Midbrain (tissue), 1 donor: ENCODE measurements at regions not wholly inside any gene's neighbourhood (a gene's known extent, or its start where the extent isn't known, plus 50 kb on each side); places are given as distances from the start of the nearest gene placed in this dataset.
"Not testable (repeated sequence)": the region's sequence is repeated elsewhere in the genome, so short reads cannot be mapped to it uniquely, and the experiment has no call there.

Source experiments
- DNase-seq: peaks from one replicate; lab custom pipeline; 2025; lab: John Stamatoyannopoulos, UW

GRCh38 chr13:33411312-33411711, 125.8 kb upstream of the STARD13 start:
- DNase-seq, result no peak

GRCh38 chr13:33415822-33416221, 130.3 kb upstream of the STARD13 start:
- no peak for DNase-seq

GRCh38 chr13:33418224-33418953, 132.8 kb upstream of the STARD13 start:
- DNase-seq, result not testable (repeated sequence)

- DNase-seq, result not testable (repeated sequence)
Observed at GRCh38 chr13:33420117-33420516, 134.6 kb upstream of the STARD13 start.

GRCh38 chr13:33426131-33426530, 140.6 kb upstream of the STARD13 start:
- no peak for DNase-seq

- no peak for DNase-seq
Observed at GRCh38 chr13:33433316-33433715, 147.8 kb upstream of the STARD13 start.

- no peak for DNase-seq
Observed at GRCh38 chr13:33434676-33435075, 149.1 kb upstream of the STARD13 start.

GRCh38 chr13:33435207-33435606, 149.7 kb upstream of the STARD13 start:
- no peak for DNase-seq

- no peak for DNase-seq
Observed at GRCh38 chr13:33438918-33439317, 153.4 kb upstream of the STARD13 start.

GRCh38 chr13:33441015-33441414, 155.5 kb upstream of the STARD13 start:
- no peak for DNase-seq

- no peak for DNase-seq
Observed at GRCh38 chr13:33445024-33445423, 159.5 kb upstream of the STARD13 start.

- no peak for DNase-seq
Observed at GRCh38 chr13:33445476-33445875, 159.9 kb upstream of the STARD13 start.

- no peak for DNase-seq
Observed at GRCh38 chr13:33446821-33447725, 161.5 kb upstream of the STARD13 start.

GRCh38 chr13:33448889-33449288, 163.3 kb upstream of the STARD13 start:
- DNase-seq, result no peak

GRCh38 chr13:33450956-33451709, 165.6 kb upstream of the STARD13 start:
- no peak for DNase-seq

- peak; percentile 67 for DNase-seq
Observed at GRCh38 chr13:33452873-33453517, 167.4 kb upstream of the STARD13 start.

- no peak for DNase-seq
Observed at GRCh38 chr13:33453936-33454335, 168.4 kb upstream of the STARD13 start.

GRCh38 chr13:33454844-33455705, 169.5 kb upstream of the STARD13 start:
- DNase-seq, result no peak

- no peak for DNase-seq
Observed at GRCh38 chr13:33459702-33460101, 174.1 kb upstream of the STARD13 start.

GRCh38 chr13:33462109-33462508, 176.6 kb upstream of the STARD13 start:
- no peak for DNase-seq

GRCh38 chr13:33464345-33464744, 178.8 kb upstream of the STARD13 start:
- DNase-seq, result no peak
